ENCODE measurements at regions not wholly inside any gene's neighbourhood (a gene's known extent, or its start where the extent isn't known, plus 50 kb on each side); places are given as distances from the start of the nearest gene placed in this dataset.

DNA sequence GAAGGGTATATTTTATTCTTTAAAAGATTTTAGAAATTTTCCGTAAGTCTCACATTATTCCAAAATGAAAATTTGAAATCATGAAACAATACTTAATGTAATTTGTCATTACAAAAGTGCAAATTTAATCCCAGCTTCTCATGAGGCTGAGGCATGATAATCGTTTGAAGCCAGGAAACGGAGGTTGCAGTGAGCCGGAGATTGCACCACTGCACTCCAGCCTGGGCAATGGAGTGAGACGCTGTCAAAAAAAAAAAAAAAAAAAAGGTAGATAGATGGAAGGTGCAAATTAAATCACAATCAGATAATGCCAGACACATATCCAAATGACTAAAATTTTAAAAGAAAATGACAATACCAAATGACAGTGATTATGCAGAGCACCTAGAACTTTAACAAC lies 644.2 kb downstream of the FAM181B start:
- 69 to 78% methylated on average over 5 of the region's 5 CpGs for WGBS, 2 donors
- Histone ChIP-seq H3K4me1 (ENCODE audit: control insufficient read depth in 5 of 5, insufficient read depth in 5 of 5, low read length in 5 of 5) (peaks cover 0 to 8% (median 0%) of the 10 kb centered on the region in 5 donors), H3K9me3 (ENCODE audit: control insufficient read depth in 4 of 4, insufficient read depth in 3 of 4, low read length in 3 of 4) (no peaks in the 10 kb centered on the region)

DNA sequence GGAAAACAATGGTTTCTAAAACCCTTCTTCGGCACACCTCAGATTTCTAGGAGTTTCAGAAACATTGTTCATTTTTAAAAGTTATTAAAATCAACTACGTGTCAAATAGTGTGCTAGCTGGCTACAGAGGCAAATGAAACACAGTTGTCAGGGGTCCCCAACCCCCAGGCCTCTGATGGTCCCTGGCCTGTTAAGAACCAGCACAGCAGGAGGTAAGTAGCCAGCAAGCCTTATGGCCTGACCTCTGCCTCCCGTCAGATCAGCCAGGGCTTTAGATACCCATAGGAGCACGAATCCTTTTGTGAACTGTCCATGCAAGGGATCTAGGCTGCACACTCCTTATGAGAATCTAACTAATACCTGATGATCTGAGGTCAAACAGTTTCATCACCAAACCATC lies 648.2 kb downstream of the FAM181B start:
- Histone ChIP-seq H3K9me3 (ENCODE audit: control insufficient read depth in 4 of 4, insufficient read depth in 3 of 4, low read length in 3 of 4) (no peaks in the 10 kb centered on the region), H3K27me3 (ENCODE audit: control insufficient read depth in 3 of 3, insufficient read depth in 3 of 3, low read length in 2 of 3) (no peaks in the 10 kb centered on the region), H3K9ac (ENCODE audit: insufficient read depth in 1 of 2, low read length in 2 of 2) (no peak overlapping the region), H3K4me3 (no peak overlapping the region), H3K4me1 (ENCODE audit: control insufficient read depth in 5 of 5, insufficient read depth in 5 of 5, low read length in 5 of 5) (peaks cover 0 to 11% (median 0%) of the 10 kb centered on the region in 5 donors), H3K36me3 (ENCODE audit: control insufficient read depth in 4 of 4, insufficient read depth in 4 of 4, low read length in 4 of 4) (no peaks in the 10 kb centered on the region), H3K27ac (ENCODE audit: low read depth in 1 of 2, low read length in 1 of 2) (no peak overlapping the region)
- TF ChIP-seq, protein P1, sequence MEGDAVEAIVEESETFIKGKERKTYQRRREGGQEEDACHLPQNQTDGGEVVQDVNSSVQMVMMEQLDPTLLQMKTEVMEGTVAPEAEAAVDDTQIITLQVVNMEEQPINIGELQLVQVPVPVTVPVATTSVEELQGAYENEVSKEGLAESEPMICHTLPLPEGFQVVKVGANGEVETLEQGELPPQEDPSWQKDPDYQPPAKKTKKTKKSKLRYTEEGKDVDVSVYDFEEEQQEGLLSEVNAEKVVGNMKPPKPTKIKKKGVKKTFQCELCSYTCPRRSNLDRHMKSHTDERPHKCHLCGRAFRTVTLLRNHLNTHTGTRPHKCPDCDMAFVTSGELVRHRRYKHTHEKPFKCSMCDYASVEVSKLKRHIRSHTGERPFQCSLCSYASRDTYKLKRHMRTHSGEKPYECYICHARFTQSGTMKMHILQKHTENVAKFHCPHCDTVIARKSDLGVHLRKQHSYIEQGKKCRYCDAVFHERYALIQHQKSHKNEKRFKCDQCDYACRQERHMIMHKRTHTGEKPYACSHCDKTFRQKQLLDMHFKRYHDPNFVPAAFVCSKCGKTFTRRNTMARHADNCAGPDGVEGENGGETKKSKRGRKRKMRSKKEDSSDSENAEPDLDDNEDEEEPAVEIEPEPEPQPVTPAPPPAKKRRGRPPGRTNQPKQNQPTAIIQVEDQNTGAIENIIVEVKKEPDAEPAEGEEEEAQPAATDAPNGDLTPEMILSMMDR (IDR thresholded peaks at IDR 0.05; ENCODE audit: control extremely low read depth, extremely low read depth) = no peak
- WGBS, 2 donors = 78 to 80% methylated on average over 4 of the region's 4 CpGs
- DNase-seq = no peak
- ATAC-seq (ENCODE audit: insufficient read depth, low FRiP score) = no peak

More for the DNA sequence above, 644.2 kb downstream of the FAM181B start:
- Histone ChIP-seq H3K4me3 (no peak overlapping the region), H3K36me3 (ENCODE audit: control insufficient read depth in 4 of 4, insufficient read depth in 4 of 4, low read length in 4 of 4) (no peaks in the 10 kb centered on the region), H3K27me3 (ENCODE audit: control insufficient read depth in 3 of 3, insufficient read depth in 3 of 3, low read length in 2 of 3) (no peaks in the 10 kb centered on the region), H3K9ac (ENCODE audit: insufficient read depth in 1 of 2, low read length in 2 of 2) (no peak overlapping the region), H3K27ac (ENCODE audit: low read depth in 1 of 2, low read length in 1 of 2) (no peak overlapping the region)
- DNase-seq (no peak), ATAC-seq (ENCODE audit: insufficient read depth, low FRiP score) (no peak)
- TF ChIP-seq, protein P1 (IDR thresholded peaks at IDR 0.05; ENCODE audit: control extremely low read depth, extremely low read depth) = no peak

DNA sequence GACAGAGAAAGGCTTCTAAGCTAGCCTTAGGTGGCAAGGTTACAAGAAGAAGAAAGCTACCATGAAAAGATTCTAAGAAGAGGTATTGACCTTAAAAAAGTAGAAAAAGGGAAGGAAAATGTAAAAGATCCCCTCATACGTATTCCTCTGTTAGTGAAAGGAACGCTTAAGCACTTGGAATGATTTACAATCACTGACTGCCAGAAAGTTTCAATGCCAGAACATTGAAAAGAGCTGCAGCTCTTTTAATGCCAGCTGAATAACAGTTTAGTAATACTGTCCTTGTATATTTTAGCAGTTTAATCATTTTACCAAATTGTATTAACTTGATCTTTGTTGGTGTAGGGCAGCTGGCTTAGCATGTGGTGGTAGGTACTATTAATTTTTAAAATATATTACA lies 650.7 kb downstream of the FAM181B start:
- WGBS, 2 donors = 27 to 46% methylated on average over 2 of the region's 2 CpGs
- TF ChIP-seq, protein P1 (IDR thresholded peaks at IDR 0.05; ENCODE audit: control extremely low read depth, extremely low read depth) = no peak
- no peaks in the 10 kb centered on the region for H3K9me3 ChIP-seq (ENCODE audit: control insufficient read depth in 4 of 4, insufficient read depth in 3 of 4, low read length in 3 of 4)
- peaks cover 0 to 7% (median 0%) of the 10 kb centered on the region in 5 donors for H3K4me1 ChIP-seq (ENCODE audit: control insufficient read depth in 5 of 5, insufficient read depth in 5 of 5, low read length in 5 of 5)
- peak in 2 of 3 donors; percentile 54 to 75 for DNase-seq
- no peaks in the 10 kb centered on the region for H3K27me3 ChIP-seq (ENCODE audit: control insufficient read depth in 3 of 3, insufficient read depth in 3 of 3, low read length in 2 of 3)
- ATAC-seq (ENCODE audit: insufficient read depth, low FRiP score) = no peak
- no peak overlapping the region for H3K9ac ChIP-seq (ENCODE audit: insufficient read depth in 1 of 2, low read length in 2 of 2)
- no peak overlapping the region for H3K27ac ChIP-seq (ENCODE audit: low read depth in 1 of 2, low read length in 1 of 2)
- H3K36me3 ChIP-seq (ENCODE audit: control insufficient read depth in 4 of 4, insufficient read depth in 4 of 4, low read length in 4 of 4) = no peaks in the 10 kb centered on the region
- no peak overlapping the region for H3K4me3 ChIP-seq

DNA sequence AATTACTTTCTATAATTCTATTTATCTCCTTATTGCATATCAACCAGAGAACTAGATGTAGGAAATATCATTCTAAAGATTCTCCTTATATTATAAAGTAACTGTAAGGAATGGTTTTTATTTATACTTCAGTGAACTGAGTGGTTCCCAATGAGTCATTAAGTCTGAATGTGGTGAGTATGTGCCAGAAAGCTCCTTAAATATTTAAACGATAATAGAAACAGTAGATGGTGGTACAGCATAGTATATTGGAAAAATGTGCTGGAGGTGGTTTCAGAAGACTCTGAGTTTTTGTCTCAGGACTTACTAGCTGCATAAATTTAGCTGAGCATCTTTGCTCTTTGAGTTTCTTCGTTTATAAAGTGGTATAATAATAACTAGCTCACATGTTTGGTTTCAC lies 653.5 kb downstream of the FAM181B start:
- Histone ChIP-seq H3K4me1 (ENCODE audit: control insufficient read depth in 5 of 5, insufficient read depth in 5 of 5, low read length in 5 of 5) (peaks cover 0 to 4% (median 0%) of the 10 kb centered on the region in 5 donors), H3K27me3 (ENCODE audit: control insufficient read depth in 3 of 3, insufficient read depth in 3 of 3, low read length in 2 of 3) (no peaks in the 10 kb centered on the region), H3K9me3 (ENCODE audit: control insufficient read depth in 4 of 4, insufficient read depth in 3 of 4, low read length in 3 of 4) (no peaks in the 10 kb centered on the region), H3K36me3 (ENCODE audit: control insufficient read depth in 4 of 4, insufficient read depth in 4 of 4, low read length in 4 of 4) (no peaks in the 10 kb centered on the region), H3K9ac (ENCODE audit: insufficient read depth in 1 of 2, low read length in 2 of 2) (no peak overlapping the region), H3K4me3 (no peak overlapping the region), H3K27ac (ENCODE audit: low read depth in 1 of 2, low read length in 1 of 2) (no peak overlapping the region)
- ATAC-seq (ENCODE audit: insufficient read depth, low FRiP score) (no peak), DNase-seq (no peak)
- WGBS, 2 donors = 63 to 82% methylated on average over 2 of the region's 2 CpGs
- TF ChIP-seq, protein P1 (IDR thresholded peaks at IDR 0.05; ENCODE audit: control extremely low read depth, extremely low read depth) = no peak

Measured in lung (tissue), 11 donors.